OCI-LY3 (cell line): ENCODE measurements at regions not wholly inside any gene's neighbourhood (a gene's known extent, or its start where the extent isn't known, plus 50 kb on each side); places are given as distances from the start of the nearest gene placed in this dataset.

Experiments used
- EZH2phosphoT487 ChIP-seq: fragments of 200-600 bp; shearing (Covaris generic); IDR thresholded peaks from 2 replicates; pipeline ENCODE4 v1.6.1; 2018; ENCODE audit warnings: antibody characterized with exemption, mixed run types, low read depth
- TF ChIP-seq, protein P1 (sequence below): fragments of 200-600, 300-600 bp; sonication (generic); IDR thresholded peaks from 2 replicates; pipeline ENCODE4 v1.5.1; 2014; ENCODE audit warnings: antibody characterized with exemption, low read length, low read depth

DNA sequence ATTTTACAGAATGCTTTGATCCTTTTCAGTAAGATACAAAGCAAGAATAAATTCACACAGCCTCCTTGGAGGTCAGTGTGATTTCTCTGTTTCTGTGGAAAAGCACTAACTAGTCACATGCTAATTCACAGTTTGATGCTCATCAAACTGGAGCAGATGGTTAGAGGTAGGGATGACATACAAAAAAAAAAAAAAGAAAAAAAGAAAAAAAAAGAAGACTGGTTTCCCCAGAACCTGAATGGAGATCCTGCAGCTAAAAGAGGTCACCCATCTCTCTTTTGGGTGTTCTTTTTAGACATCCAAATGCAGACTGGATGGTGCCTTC lies 123.7 kb upstream of the ANKRD55 start:
- TF ChIP-seq, protein P1, sequence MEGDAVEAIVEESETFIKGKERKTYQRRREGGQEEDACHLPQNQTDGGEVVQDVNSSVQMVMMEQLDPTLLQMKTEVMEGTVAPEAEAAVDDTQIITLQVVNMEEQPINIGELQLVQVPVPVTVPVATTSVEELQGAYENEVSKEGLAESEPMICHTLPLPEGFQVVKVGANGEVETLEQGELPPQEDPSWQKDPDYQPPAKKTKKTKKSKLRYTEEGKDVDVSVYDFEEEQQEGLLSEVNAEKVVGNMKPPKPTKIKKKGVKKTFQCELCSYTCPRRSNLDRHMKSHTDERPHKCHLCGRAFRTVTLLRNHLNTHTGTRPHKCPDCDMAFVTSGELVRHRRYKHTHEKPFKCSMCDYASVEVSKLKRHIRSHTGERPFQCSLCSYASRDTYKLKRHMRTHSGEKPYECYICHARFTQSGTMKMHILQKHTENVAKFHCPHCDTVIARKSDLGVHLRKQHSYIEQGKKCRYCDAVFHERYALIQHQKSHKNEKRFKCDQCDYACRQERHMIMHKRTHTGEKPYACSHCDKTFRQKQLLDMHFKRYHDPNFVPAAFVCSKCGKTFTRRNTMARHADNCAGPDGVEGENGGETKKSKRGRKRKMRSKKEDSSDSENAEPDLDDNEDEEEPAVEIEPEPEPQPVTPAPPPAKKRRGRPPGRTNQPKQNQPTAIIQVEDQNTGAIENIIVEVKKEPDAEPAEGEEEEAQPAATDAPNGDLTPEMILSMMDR: no peak
- TF ChIP-seq EZH2phosphoT487: no peak
